ENCODE measurements at regions not wholly inside any gene's neighbourhood (a gene's known extent, or its start where the extent isn't known, plus 50 kb on each side); places are given as distances from the start of the nearest gene placed in this dataset.

DNA sequence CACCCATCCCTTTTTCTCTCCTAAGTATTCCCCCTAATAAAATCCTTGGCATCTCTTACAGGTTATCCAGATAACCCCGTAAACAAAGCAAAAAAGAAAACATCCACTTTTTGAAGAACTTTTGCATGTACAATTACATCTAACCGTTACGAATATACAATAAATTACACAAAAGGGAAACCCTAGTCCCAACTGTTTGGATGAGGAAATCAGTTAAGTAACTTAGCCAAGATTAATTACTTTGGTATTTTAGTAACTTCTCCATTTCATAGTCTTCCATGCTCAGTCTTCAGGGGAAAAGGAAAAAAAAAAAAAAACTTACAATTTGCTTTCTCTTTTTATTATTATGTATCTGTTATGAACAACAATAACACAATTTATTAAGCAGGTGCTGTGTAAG lies 212.9 kb downstream of the ACTL7B start:
- TF ChIP-seq, protein P1, sequence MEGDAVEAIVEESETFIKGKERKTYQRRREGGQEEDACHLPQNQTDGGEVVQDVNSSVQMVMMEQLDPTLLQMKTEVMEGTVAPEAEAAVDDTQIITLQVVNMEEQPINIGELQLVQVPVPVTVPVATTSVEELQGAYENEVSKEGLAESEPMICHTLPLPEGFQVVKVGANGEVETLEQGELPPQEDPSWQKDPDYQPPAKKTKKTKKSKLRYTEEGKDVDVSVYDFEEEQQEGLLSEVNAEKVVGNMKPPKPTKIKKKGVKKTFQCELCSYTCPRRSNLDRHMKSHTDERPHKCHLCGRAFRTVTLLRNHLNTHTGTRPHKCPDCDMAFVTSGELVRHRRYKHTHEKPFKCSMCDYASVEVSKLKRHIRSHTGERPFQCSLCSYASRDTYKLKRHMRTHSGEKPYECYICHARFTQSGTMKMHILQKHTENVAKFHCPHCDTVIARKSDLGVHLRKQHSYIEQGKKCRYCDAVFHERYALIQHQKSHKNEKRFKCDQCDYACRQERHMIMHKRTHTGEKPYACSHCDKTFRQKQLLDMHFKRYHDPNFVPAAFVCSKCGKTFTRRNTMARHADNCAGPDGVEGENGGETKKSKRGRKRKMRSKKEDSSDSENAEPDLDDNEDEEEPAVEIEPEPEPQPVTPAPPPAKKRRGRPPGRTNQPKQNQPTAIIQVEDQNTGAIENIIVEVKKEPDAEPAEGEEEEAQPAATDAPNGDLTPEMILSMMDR (IDR thresholded peaks at IDR 0.05): no peak
- no peak for TF ChIP-seq POLR2A (IDR thresholded peaks at IDR 0.05)
